Fibroblast of skin of right biceps (primary cell): ENCODE measurements at regions not wholly inside any gene's neighbourhood (a gene's known extent, or its start where the extent isn't known, plus 50 kb on each side); places are given as distances from the start of the nearest gene placed in this dataset.

Source experiments
- DNase-seq: peaks from one replicate; pipeline ENCODE4 v3.0.0-alpha.2; 2013

- no peak for DNase-seq
Observed at GRCh38 chr3:102753901-102754300, 319.1 kb downstream of the ZPLD1 start.

GRCh38 chr3:102756706-102757105, 321.9 kb downstream of the ZPLD1 start:
- no peak for DNase-seq

GRCh38 chr3:102757950-102758349, 323.1 kb downstream of the ZPLD1 start:
- no peak for DNase-seq

- no peak for DNase-seq
Observed at GRCh38 chr3:102761766-102762165, 327.0 kb downstream of the ZPLD1 start.

- peak; percentile 92 for DNase-seq
Observed at GRCh38 chr3:102790747-102791325, 356.0 kb downstream of the ZPLD1 start.

GRCh38 chr3:102791641-102792589, 357.1 kb downstream of the ZPLD1 start:
- peak; percentile 54 for DNase-seq

- peak; percentile 6 for DNase-seq
Observed at GRCh38 chr3:102796804-102797203, 362.0 kb downstream of the ZPLD1 start.

GRCh38 chr3:102802819-102803420, 368.1 kb downstream of the ZPLD1 start:
- no peak for DNase-seq

GRCh38 chr3:102810937-102811336, 376.1 kb downstream of the ZPLD1 start:
- no peak for DNase-seq

- DNase-seq: no peak
Observed at GRCh38 chr3:102826636-102827035, 391.8 kb downstream of the ZPLD1 start.

- no peak for DNase-seq
Observed at GRCh38 chr3:102827386-102827785, 392.6 kb downstream of the ZPLD1 start.

- no peak for DNase-seq
Observed at GRCh38 chr3:102830415-102830814, 395.6 kb downstream of the ZPLD1 start.

- DNase-seq: no peak
Observed at GRCh38 chr3:102841866-102842265, 407.1 kb downstream of the ZPLD1 start.

GRCh38 chr3:102866845-102867244, 432.0 kb downstream of the ZPLD1 start:
- DNase-seq: no peak

GRCh38 chr3:102883515-102883914, 448.7 kb downstream of the ZPLD1 start:
- DNase-seq: no peak

GRCh38 chr3:102885289-102885688, 450.5 kb downstream of the ZPLD1 start:
- DNase-seq: no peak

GRCh38 chr3:102887431-102887830, 452.6 kb downstream of the ZPLD1 start:
- DNase-seq: no peak

- no peak for DNase-seq
Observed at GRCh38 chr3:102896851-102897621, 462.2 kb downstream of the ZPLD1 start.

- no peak for DNase-seq
Observed at GRCh38 chr3:102904629-102905028, 469.8 kb downstream of the ZPLD1 start.

- no peak for DNase-seq
Observed at GRCh38 chr3:102905811-102906210, 471.0 kb downstream of the ZPLD1 start.

GRCh38 chr3:102906818-102907217, 472.0 kb downstream of the ZPLD1 start:
- no peak for DNase-seq

GRCh38 chr3:102909904-102910303, 475.1 kb downstream of the ZPLD1 start:
- DNase-seq: no peak

GRCh38 chr3:102916532-102916931, 481.7 kb downstream of the ZPLD1 start:
- no peak for DNase-seq
